ENCODE measurements at regions not wholly inside any gene's neighbourhood (a gene's known extent, or its start where the extent isn't known, plus 50 kb on each side); places are given as distances from the start of the nearest gene placed in this dataset.

DNA sequence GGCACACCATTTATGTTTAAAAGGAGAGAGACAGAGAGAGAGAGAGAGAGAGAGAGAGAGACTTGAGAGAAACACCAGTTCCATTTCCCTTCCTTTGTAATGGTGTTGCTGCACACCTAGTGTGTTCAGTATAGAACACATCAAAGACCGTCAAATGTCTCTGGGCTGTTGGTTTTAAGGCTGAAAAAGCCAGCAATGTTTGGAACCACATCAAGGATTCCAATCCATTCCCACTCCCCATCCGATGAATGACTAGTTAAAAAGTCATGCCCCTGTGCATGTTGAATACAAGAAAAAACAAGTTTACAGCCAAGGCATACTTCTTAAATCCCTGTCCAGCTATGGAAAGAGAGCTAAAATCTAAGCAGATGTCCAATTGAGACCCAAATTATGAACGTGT lies 83.0 kb upstream of the IFNE start:
- no peak for DNase-seq

DNA sequence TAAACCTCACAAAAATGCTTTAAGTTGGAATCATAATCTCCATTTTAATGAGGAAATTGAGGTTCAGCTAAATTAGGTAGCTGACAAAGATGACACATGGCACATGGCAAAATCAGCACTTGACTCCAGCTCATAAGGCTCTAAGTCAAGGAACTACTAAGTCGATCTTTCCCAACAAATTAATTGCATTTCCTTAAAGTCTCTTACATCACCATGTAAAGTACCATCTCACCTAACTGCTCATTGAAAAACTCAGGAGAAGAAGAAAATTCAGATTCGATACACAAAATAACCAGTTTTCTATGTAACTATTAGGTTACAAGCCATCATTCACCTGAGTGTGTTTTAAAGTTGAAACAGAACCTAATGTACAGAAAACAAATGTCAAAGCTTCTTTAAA lies 85.8 kb upstream of the IFNE start:
- no peak for DNase-seq

DNA sequence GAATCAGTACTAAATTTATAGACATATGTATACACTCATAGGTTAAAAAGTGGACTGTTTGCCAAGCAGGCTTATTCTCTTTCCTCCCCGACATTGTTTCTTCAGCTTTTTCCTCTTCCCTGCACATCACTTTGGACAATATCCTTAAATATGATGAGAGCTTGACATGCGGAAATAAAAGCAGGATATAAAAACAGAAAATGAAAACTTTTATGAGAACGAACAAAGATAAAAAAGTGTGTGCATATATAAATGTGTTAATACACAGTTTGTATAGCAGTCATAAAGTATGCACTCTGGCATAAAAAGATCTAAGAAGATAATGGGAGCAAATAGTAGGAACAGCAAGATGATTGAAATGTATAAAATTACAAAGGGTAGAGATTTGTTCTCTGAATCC lies 86.4 kb upstream of the IFNE start:
- DNase-seq: no peak

DNA sequence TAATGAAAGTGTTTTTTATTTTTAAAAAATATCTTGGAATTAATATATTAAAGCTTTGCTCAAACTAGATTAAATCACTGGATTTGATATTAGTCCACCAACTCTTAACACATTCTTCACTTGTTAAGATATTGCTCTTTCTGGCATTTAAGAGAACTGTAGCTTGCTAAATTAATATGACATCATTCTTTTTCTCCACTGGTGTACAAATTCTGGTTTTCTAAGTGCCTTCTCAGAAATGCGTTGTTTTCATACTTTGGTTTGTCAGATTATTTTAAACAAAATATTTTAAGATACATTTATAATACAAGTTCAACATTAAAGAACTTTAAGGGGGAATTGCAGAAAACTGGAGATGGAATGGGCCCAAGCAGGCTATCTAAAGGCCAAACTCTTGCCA lies 87.6 kb upstream of the IFNE start:
- no peak for DNase-seq

DNA sequence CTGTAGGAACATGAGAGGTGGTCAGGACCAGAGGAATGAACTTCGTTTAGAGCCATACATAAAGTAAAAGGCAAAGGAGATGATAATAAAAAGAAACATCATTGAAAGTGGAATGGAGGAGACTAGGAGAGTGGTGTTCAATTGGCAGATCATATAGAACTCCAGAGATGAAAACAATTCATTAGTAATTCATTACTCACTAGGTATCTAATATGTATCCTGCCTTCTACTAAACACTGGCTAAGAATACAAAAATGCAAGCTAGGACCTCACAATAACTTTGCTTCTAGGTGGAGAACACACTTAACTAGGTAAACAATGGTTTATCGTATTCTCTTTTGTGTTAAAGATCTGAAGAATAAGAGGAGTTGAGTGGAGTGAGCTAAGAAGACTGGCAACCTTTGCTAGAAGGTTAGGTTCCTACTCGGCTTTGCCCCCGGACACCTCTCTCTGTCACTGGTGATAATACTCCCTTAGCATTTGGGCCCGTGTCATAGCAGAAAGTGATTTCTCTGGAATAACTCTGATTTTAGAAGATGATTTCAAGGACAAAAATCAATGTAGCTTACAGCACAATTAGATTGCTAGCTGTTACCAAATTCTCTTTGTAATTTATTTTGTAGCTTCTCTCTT lies 88.6 kb upstream of the IFNE start:
- no peak for DNase-seq

DNA sequence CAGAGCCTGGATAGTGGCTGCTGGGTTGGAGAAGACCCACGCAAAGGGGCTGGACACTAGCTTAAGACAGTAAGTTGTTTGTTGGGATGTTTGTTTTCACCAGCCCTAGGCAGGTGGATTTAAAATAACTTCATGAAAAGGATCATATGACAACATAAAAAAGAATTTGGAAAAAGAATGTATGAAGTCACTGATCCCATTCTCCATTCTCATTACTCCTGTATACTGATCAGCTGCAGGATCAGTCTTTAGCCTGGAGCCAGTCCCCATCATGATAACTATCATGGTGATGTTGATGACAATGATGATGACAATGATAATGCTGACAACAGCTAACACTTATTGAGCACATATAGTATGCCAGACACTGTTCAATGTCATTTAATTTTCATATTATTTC lies 92.1 kb upstream of the IFNE start:
- DNase-seq: no peak

DNA sequence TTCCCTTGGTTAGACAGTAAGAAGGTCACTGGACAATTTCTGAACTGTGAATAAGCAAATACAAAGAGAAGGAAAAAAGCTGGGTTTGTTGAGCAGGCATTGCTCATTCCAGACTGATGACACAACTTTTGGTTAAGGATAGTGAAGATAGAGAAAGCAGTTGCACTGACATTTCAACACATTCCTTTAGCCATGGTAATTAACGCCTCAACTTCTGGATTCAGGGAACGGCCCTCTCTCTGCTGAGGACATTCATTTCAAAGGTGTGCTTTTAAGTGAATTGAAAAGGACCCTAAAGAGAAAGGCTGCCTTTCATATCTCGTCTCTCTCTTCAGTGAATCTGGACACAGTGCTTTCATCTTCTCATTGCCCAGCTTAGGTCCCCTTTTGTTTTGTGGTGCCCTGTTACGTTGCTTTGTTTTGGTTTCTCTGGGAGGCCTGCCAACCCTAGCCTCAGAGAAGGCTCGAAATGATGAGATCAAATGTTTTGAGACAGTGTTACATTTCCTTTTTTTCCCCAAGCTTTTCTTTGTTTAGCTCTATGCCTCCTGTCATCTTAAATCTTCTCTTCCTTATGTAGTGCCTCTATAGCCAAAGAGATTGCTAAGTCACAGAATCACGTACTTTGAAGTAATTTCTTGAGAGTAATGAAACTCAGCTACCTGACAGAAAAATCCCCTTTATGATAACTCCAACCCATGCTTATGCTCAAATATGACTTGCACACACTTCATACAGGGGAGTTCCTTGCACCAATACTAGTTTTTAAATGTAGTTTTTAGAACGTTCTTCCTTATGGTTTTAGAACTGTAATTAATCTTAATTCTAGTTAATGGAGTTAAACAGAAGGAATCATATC lies 94.4 kb upstream of the IFNE start:
- DNase-seq: no peak

- DNase-seq: no peak
Measured at GRCh38 chr9:21579247-21579671, 97.1 kb upstream of the IFNE start.

DNA sequence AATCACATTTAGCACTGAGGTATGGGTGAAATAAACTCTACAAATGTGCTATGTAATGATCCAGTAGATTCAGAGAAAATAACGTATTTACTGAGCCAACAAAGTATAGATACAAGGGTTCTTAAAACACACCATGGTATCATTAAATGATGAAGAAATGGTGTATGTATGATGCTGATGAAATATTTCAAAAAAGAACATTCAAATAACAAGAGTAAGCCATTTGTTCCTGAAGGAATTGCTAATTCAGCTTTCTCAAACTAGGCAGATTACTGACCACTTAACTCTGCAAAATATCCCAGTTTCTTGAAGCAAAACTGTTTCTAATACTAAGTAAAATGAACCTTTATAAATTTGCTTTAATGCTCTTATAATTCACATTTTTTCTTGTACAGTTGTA lies 97.6 kb upstream of the IFNE start:
- DNase-seq: no peak

- no peak for DNase-seq
Measured at GRCh38 chr9:21580636-21581378, 98.7 kb upstream of the IFNE start.

DNA sequence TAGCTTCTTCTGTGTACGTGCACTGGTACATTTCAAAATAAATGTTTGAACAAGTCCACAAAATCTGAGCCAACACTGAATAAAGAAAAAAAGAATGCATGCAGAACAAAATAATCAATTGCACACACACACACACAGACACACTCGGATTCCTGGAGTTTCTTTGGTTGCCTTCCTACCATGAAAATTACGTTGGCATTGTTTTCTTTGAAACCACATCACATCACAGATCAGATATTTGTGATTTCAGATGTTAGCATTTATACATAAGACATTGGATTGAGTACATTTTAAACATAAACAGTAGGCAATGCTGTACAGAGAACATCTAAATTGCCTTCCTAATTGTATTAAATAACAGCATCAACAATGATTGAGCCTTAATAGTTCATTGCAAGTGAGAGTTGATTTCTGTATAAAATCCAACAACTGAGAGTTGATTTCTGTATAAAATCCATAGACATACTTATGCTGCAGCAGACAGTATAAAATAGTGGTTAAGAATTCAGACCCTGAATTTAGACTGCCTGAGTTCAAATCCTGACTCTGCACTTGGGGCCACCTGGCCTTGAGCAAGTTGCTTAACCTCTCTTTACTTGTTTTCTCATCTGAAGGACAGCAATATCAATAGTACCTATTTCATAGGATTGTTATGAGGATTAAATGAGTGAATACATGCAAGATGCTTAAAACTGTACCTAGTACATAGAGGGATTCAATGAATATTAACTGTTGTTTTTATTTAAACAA lies 101.7 kb upstream of the IFNE start:
- DNase-seq: no peak

- no peak for DNase-seq
Measured at GRCh38 chr9:21584890-21585289, 102.8 kb upstream of the IFNE start.

DNA sequence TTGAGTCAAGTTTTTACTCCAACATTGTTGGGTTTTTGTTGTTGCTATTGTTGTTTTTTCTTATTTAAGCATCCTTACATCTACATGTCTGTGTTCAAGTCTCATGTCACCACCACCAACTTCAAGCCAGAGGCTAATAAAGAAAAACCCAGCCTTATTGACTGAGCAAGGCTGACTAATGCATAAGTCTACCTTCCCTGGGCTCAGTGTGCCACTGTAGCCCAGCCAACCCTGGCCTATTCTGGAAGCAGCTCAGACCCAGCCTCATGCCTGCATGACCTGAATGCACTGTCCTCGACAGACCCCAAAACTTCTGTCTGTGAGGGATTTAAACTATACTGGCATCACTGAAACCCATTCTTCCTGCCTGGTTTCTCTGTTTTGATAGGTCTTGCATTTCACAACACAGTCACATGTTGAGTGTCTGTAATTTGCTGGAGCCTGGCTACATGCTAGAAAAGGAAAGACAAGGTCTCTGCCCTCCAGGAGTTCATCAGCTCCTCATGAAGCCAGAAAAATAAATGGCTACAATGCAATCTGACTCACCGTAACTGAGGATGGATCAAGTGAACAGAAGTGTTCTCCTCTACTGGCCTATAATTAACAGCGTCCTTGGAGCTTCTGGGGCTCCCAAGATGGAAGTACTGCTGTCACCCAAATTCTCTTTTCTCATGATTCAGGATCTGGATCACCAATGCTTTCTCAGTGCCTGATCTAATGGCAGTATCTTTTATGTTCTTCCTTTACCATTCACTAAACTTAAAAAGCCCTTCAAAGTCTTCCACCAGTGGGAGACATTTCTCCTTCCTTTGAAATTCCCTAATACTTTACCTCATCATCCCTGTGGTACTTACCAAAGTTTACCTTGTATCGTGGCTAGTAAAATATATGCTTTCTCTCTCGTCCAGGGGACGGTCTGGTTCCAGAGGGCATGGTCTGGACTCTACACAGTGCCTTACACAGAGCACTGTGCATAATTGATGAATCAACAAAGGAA lies 103.9 kb upstream of the IFNE start:
- no peak for DNase-seq

GRCh38 chr9:21589344-21590056 lies 107.4 kb upstream of the IFNE start:
- no peak for DNase-seq

DNA sequence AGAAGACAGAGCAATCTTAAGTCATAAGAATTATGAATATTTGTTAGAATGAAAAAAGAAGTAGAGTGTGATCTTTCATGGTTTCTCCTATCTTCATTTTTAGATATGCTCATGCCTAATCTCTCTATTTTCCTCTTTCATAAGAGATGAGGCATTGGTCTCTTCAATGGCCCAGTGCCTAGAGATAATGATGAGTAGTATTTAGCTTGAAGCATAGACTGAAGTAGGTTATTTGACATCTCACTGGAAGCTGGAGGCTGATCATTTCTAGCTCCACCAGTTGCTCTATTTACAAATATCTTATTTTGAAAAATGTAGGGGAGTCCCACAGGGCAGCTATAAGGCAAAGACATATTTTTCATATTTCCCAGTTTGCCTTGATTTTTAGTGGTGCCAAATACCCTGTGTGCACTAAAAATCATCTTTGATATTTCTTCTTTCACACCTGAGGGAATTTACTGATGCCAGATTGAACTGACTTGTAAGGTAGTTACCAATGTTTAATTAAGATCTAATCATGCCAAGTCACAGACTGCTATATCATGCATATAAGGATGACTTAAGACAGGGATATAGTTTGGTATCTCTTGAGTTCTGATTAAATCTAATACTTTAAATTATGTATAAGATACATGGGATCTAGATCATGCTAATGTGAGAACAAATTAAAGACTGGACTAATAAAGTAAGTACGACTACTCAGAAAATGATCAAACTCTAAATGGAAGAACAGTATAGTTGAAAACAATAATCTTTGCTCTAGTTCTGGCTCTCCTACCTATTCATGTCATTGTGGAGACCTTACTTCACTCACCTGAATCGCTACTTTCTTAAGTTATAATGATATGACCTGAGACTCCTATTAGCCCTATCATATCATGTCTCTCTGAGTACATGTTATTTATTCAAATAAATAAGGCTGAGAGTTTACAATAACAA lies 108.2 kb upstream of the IFNE start:
- DNase-seq: no peak

GRCh38 chr9:21591221-21592062 lies 109.3 kb upstream of the IFNE start:
- no peak for DNase-seq

DNA sequence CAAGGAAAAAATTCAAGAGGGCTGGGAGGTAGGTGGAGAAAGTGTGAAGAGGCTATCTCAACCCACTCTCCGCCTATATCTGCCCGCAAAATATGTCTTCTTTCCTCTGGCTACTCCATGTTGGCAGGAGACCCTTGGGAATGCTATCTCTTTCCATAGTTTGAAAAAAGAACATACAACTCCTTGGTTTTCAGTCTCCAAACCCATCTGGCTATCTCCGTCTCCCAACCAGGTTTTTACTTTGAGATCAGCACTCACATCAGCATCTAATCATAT lies 109.9 kb upstream of the IFNE start:
- DNase-seq: no peak

DNA sequence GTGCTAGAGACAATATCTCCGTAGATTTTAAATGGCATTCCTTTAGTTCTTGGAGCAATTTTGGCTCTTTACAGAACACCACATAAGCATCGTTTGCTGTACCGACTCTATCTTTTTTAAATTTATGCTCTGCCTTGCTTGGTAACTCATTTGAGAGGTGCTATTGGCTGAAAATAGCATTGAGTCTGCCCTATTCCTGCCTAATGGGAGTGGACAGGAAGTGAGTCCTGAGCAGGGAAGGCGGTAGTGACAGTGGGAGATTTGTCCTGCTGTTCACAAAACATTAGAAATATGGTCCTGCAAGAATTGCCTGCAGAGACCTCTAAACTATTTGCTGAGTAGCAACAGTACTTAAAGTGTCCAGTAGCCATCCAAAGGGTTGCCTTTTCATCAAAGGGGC lies 115.2 kb upstream of the IFNE start:
- DNase-seq: no peak

DNA sequence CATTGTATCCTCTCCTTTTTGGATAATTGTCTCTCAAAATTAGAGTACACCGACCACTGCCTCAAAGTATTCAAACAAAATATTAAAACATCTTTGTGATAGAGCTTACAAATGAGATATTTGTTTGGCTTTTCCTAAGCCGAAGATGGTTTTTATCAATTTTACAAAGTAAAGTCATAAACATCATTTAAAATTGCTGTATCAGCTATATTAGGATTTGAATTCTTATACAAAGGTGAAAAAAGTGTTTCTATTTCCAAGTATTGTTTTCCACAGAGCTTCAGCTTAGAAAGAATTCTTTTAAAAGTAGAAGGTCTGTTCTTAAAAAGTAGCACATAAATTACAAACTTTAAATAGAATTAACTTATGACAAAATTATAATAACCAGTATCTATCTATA lies 116.6 kb upstream of the IFNE start:
- DNase-seq: no peak
